HUES6 (cell line): ENCODE measurements at regions not wholly inside any gene's neighbourhood (a gene's known extent, or its start where the extent isn't known, plus 50 kb on each side); places are given as distances from the start of the nearest gene placed in this dataset.

ENCODE experiments used
- H3K27ac ChIP-seq: 2 replicates; pipeline ENCODE4 v1.7.0; 2013; ENCODE audit warnings: low read depth, mild to moderate bottlenecking, low read length, inconsistent platforms
- H3K27me3 ChIP-seq: 2 replicates; pipeline ENCODE4 v1.6.1; 2013; ENCODE audit warnings: low read length; ENCODE audit not compliant: control insufficient read depth, insufficient read depth
- H3K36me3 ChIP-seq: 2 replicates; pipeline ENCODE4 v1.6.1; 2013; ENCODE audit warnings: low read length; ENCODE audit not compliant: control insufficient read depth, insufficient read depth
- H3K4me1 ChIP-seq: 2 replicates; pipeline ENCODE4 v1.6.1; 2013; ENCODE audit warnings: low read length; ENCODE audit not compliant: control insufficient read depth, insufficient read depth
- H3K4me3 ChIP-seq: 2 replicates; pipeline ENCODE4 v1.5.1; 2013; ENCODE audit warnings: low read depth, low read length
- H3K9ac ChIP-seq: one replicate; pipeline ENCODE4 v1.6.1; 2013; ENCODE audit warnings: mild to moderate bottlenecking, low read length
- H3K9me3 ChIP-seq: 2 replicates; pipeline ENCODE4 v1.6.1; 2013; ENCODE audit warnings: low read depth, low read length; ENCODE audit not compliant: control insufficient read depth, insufficient read depth

- peaks cover 11% of the 10 kb centered on the region; the same call in 1 of the 2 replicates for H3K4me1 ChIP-seq
- no peaks in the 10 kb centered on the region for H3K36me3 ChIP-seq
- no peaks in the 10 kb centered on the region for H3K9me3 ChIP-seq
- no peaks in the 10 kb centered on the region for H3K27me3 ChIP-seq
- no peak overlapping the region for H3K9ac ChIP-seq
- H3K27ac ChIP-seq = no peak overlapping the region
- H3K4me3 ChIP-seq = no peak overlapping the region
Observed at GRCh38 chr2:78355967-78356366, 669.5 kb upstream of the REG3G start.

DNA sequence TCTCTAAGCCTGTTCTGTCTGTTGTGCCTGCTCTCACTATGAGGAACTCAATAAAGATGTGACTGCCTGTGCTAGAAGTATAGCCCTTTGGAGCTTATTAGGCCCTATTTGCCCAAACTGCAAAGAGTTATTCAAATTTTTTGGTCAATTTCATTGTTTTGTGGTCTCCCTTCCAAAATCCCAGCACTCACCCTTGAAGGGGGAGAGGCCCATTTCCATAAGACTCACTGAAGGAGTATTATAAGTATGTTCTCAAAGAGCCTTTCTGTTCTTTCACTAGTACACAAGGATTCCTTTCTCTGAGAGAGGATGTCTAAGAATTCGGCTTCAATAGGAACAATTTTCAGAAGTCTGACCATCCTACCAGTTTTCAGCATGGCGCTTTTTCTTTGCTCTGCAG is 641.9 kb upstream of the REG3G start:
- Histone ChIP-seq H3K27me3 (no peaks in the 10 kb centered on the region), H3K27ac (no peak overlapping the region), H3K9me3 (no peaks in the 10 kb centered on the region), H3K9ac (no peak overlapping the region), H3K36me3 (no peaks in the 10 kb centered on the region), H3K4me3 (no peak overlapping the region), H3K4me1 (no peaks in the 10 kb centered on the region)

- no peaks in the 10 kb centered on the region for H3K4me1 ChIP-seq
- no peaks in the 10 kb centered on the region for H3K9me3 ChIP-seq
- no peak overlapping the region for H3K4me3 ChIP-seq
- no peak overlapping the region for H3K9ac ChIP-seq
- H3K36me3 ChIP-seq = no peaks in the 10 kb centered on the region
- H3K27me3 ChIP-seq = no peaks in the 10 kb centered on the region
- H3K27ac ChIP-seq = no peak overlapping the region
Observed at GRCh38 chr2:78397198-78397597, 628.3 kb upstream of the REG3G start.

GRCh38 chr2:78407960-78408794 is 617.3 kb upstream of the REG3G start:
- no peaks in the 10 kb centered on the region for H3K9me3 ChIP-seq
- no peaks in the 10 kb centered on the region for H3K4me1 ChIP-seq
- H3K9ac ChIP-seq = no peak overlapping the region
- H3K36me3 ChIP-seq = no peaks in the 10 kb centered on the region
- H3K27ac ChIP-seq = no peak overlapping the region
- no peak overlapping the region for H3K4me3 ChIP-seq
- H3K27me3 ChIP-seq = no peaks in the 10 kb centered on the region

DNA sequence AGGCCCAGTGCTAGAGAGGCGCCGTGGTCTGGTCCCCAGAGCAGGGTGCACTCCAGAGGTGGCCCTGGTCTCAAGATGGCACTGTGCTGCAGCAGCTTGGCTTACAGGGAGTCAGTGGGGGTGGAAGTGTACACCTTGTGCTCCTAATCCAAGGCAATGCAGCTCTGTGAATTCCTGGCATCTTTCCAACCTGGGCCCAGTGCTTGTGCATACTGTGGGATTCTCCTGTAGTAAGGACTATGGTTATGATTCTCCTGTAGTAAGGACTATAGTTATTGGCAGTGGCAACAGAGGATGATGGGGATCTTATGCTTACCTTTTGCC is 616.7 kb upstream of the REG3G start:
- no peaks in the 10 kb centered on the region for H3K9me3 ChIP-seq
- no peaks in the 10 kb centered on the region for H3K36me3 ChIP-seq
- no peak overlapping the region for H3K4me3 ChIP-seq
- no peak overlapping the region for H3K27ac ChIP-seq
- H3K27me3 ChIP-seq = no peaks in the 10 kb centered on the region
- no peak overlapping the region for H3K9ac ChIP-seq
- no peaks in the 10 kb centered on the region for H3K4me1 ChIP-seq

- Histone ChIP-seq H3K27ac (no peak overlapping the region), H3K4me1 (no peaks in the 10 kb centered on the region), H3K4me3 (no peak overlapping the region), H3K36me3 (no peaks in the 10 kb centered on the region), H3K27me3 (no peaks in the 10 kb centered on the region), H3K9ac (no peak overlapping the region), H3K9me3 (no peaks in the 10 kb centered on the region)
Observed at GRCh38 chr2:78411303-78411702, 614.2 kb upstream of the REG3G start.

- Histone ChIP-seq H3K27me3 (no peaks in the 10 kb centered on the region), H3K9me3 (no peaks in the 10 kb centered on the region), H3K4me3 (no peak overlapping the region), H3K9ac (no peak overlapping the region), H3K36me3 (no peaks in the 10 kb centered on the region), H3K27ac (no peak overlapping the region), H3K4me1 (no peaks in the 10 kb centered on the region)
Observed at GRCh38 chr2:78416625-78417300, 608.7 kb upstream of the REG3G start.

DNA sequence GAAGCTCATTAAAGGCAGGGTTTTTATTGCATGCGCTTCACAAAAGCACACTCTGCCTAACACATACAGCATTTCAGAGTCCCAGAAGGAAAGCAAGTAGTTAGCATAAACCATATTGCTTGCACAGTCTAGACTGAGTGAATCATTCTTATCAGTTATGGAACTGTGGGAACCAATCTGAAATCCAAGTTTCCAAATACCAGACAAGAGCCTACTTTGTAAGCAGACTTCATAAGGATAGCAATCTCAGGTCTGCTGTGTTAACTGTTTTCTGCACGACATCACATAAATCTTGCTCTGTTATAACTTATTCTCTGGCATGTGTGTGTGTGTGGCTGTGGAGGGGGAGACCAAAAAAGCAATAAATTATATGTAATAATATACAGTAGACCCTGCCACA is 608.1 kb upstream of the REG3G start:
- no peaks in the 10 kb centered on the region for H3K27me3 ChIP-seq
- no peak overlapping the region for H3K9ac ChIP-seq
- no peak overlapping the region for H3K4me3 ChIP-seq
- no peaks in the 10 kb centered on the region for H3K4me1 ChIP-seq
- H3K36me3 ChIP-seq = no peaks in the 10 kb centered on the region
- no peaks in the 10 kb centered on the region for H3K9me3 ChIP-seq
- no peak overlapping the region for H3K27ac ChIP-seq

GRCh38 chr2:78418021-78418420 is 607.5 kb upstream of the REG3G start:
- H3K27ac ChIP-seq = no peak overlapping the region
- no peaks in the 10 kb centered on the region for H3K4me1 ChIP-seq
- no peak overlapping the region for H3K4me3 ChIP-seq
- H3K36me3 ChIP-seq = no peaks in the 10 kb centered on the region
- no peaks in the 10 kb centered on the region for H3K27me3 ChIP-seq
- no peak overlapping the region for H3K9ac ChIP-seq
- H3K9me3 ChIP-seq = no peaks in the 10 kb centered on the region

DNA sequence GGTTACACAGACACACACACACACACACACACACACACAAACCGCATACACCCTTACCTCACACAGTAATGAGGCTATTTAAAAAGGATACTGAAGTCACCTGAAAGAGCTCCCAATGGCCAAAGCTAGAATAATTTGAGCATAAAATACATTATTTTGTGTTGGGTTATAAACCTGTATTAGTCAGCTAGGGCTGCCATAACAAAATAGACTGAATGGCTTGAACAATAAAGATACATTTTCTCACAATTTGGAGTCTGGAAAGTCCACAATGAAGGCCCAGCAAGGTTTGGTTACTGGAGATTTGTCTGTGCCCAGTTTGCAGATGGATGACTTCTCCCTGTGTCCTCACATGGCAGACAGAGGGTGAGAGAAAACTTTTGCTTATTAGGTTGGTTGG is 605.4 kb upstream of the REG3G start:
- Histone ChIP-seq H3K9me3 (no peaks in the 10 kb centered on the region), H3K27me3 (no peaks in the 10 kb centered on the region), H3K36me3 (no peaks in the 10 kb centered on the region), H3K4me1 (no peaks in the 10 kb centered on the region), H3K4me3 (no peak overlapping the region), H3K27ac (no peak overlapping the region), H3K9ac (no peak overlapping the region)

DNA sequence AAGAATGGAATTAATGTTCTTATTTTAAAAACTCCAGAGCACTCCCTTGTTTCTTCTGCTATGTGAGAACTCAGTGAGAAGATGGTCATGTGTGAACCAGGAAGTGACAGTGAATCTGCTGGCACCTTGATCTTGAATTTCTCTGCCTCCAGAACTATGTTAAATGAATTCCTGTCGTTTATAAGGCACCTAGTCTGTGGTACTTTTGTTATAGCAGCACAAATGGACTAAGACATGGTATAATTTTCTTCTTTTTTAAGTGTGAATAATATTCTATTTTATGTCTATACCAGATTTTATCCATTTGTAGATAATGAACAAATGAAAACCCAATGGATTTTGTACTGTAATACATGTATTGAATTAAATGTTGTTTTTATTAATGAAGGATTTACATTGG is 601.9 kb upstream of the REG3G start:
- Histone ChIP-seq H3K36me3 (no peaks in the 10 kb centered on the region), H3K9me3 (no peaks in the 10 kb centered on the region), H3K27me3 (no peaks in the 10 kb centered on the region), H3K9ac (no peak overlapping the region), H3K4me3 (no peak overlapping the region), H3K27ac (no peak overlapping the region), H3K4me1 (no peaks in the 10 kb centered on the region)
